Kidney tubule cell (primary cell): ENCODE measurements at regions not wholly inside any gene's neighbourhood (a gene's known extent, or its start where the extent isn't known, plus 50 kb on each side); places are given as distances from the start of the nearest gene placed in this dataset.
"Not testable (repeated sequence)": the region's sequence is repeated elsewhere in the genome, so short reads cannot be mapped to it uniquely, and the experiment has no call there.

Source experiments
- DNase-seq: peaks from one replicate; pipeline ENCODE4 v3.0.0-alpha.2; 2018; ENCODE audit warnings: low spot score

- no peak for DNase-seq
Measured at GRCh38 chr10:118948786-118949185, 80.7 kb upstream of the NANOS1 start.

GRCh38 chr10:118950190-118950680 lies 79.3 kb upstream of the NANOS1 start:
- DNase-seq, result peak; percentile 68

- DNase-seq, result no peak
Measured at GRCh38 chr10:118950997-118951637, 78.4 kb upstream of the NANOS1 start.

GRCh38 chr10:118952493-118953295 lies 76.8 kb upstream of the NANOS1 start:
- no peak for DNase-seq

GRCh38 chr10:118953598-118954393 lies 75.7 kb upstream of the NANOS1 start:
- DNase-seq, result peak; percentile 9

GRCh38 chr10:118955531-118955930 lies 74.0 kb upstream of the NANOS1 start:
- no peak for DNase-seq

GRCh38 chr10:118955951-118956801 lies 73.3 kb upstream of the NANOS1 start:
- DNase-seq, result no peak

GRCh38 chr10:118956802-118957442 lies 72.6 kb upstream of the NANOS1 start:
- DNase-seq, result no peak

- DNase-seq, result no peak
Measured at GRCh38 chr10:118957443-118957825, 72.1 kb upstream of the NANOS1 start.

- no peak for DNase-seq
Measured at GRCh38 chr10:118957966-118958365, 71.5 kb upstream of the NANOS1 start.

- no peak for DNase-seq
Measured at GRCh38 chr10:118958559-118958958, 71.0 kb upstream of the NANOS1 start.

- DNase-seq, result peak; percentile 65
Measured at GRCh38 chr10:118958984-118959925, 70.3 kb upstream of the NANOS1 start.

GRCh38 chr10:118960157-118961090 lies 69.1 kb upstream of the NANOS1 start:
- DNase-seq, result no peak

GRCh38 chr10:118961436-118961835 lies 68.1 kb upstream of the NANOS1 start:
- DNase-seq, result no peak

- not testable (repeated sequence) for DNase-seq
Measured at GRCh38 chr10:118962331-118962868, 67.1 kb upstream of the NANOS1 start.

GRCh38 chr10:118963341-118963740 lies 66.2 kb upstream of the NANOS1 start:
- DNase-seq, result no peak

GRCh38 chr10:118963933-118964332 lies 65.6 kb upstream of the NANOS1 start:
- no peak for DNase-seq

- DNase-seq, result not testable (repeated sequence)
Measured at GRCh38 chr10:118964476-118964875, 65.0 kb upstream of the NANOS1 start.

GRCh38 chr10:118965096-118965495 lies 64.4 kb upstream of the NANOS1 start:
- no peak for DNase-seq
